Heart left ventricle (tissue), 16 donors: ENCODE measurements at regions not wholly inside any gene's neighbourhood (a gene's known extent, or its start where the extent isn't known, plus 50 kb on each side); places are given as distances from the start of the nearest gene placed in this dataset.

Experiments
- ATAC-seq, 4 donors: fragments of 200-7000 bp; cut with Tn5 transposase; one replicate each; pipeline ENCODE4 v1.9.1; 2020 to 2022; ENCODE audit warnings: moderate library complexity in 4 of 4, mild to moderate bottlenecking in 3 of 4, moderate number of reproducible peaks in 1 of 4
- DNase-seq, 5 donors: peaks; one replicate each; pipeline ENCODE4 v3.0.0-alpha.2; 2020
- H3K27ac ChIP-seq, 12 donors: fragments of 200-600 bp; sonication (generic) in 4 of 12; one replicate each; pipeline versions ENCODE4 v1.5.0 to v1.8.0; 2016 to 2022; ENCODE audit warnings: mild to moderate bottlenecking in 2 of 12
- H3K27me3 ChIP-seq, 9 donors: fragments of 200-600 bp; sonication (generic) in 2 of 9; one replicate each; pipeline versions ENCODE4 v1.5.1 to v1.8.0; 2016 to 2022; ENCODE audit warnings: mild to moderate bottlenecking in 3 of 9
- H3K36me3 ChIP-seq, 9 donors: fragments of 200-600 bp; sonication (generic) in 2 of 9; one replicate each; pipeline versions ENCODE4 v1.5.0 to v1.8.0; 2018 to 2022; ENCODE audit warnings: mild to moderate bottlenecking in 2 of 9
- H3K4me1 ChIP-seq, 12 donors: fragments of 200-600 bp; sonication (generic) in 4 of 12; one replicate each; pipeline versions ENCODE4 v1.5.0 to v1.8.0; 2016 to 2022; ENCODE audit warnings: mild to moderate bottlenecking in 3 of 12
- H3K4me3 ChIP-seq, 12 donors: fragments of 200-600 bp; sonication (generic) in 4 of 12; one replicate each; pipeline versions ENCODE4 v1.5.0 to v1.8.0; 2017 to 2022; ENCODE audit warnings: mild to moderate bottlenecking in 9 of 12, moderate library complexity in 4 of 12
- H3K9me3 ChIP-seq, 12 donors: fragments of 200-600 bp; sonication (generic) in 4 of 12; one replicate each; pipeline versions ENCODE4 v1.5.0 to v1.8.0; 2016 to 2022; ENCODE audit warnings: mild to moderate bottlenecking in 1 of 12
- CTCF ChIP-seq, 12 donors: fragments of 200-600 bp; sonication (generic) in 4 of 12; IDR thresholded peaks; one replicate each; pipeline versions ENCODE4 v1.5.0 to v1.8.0; 2018 to 2022; ENCODE audit warnings: antibody characterized with exemption in 12 of 12, mild to moderate bottlenecking in 5 of 12
- POLR2A ChIP-seq, 2 donors: fragments of 450-650 bp; IDR thresholded peaks; one replicate each; pipeline ENCODE4 v1.6.1; 2017; ENCODE audit warnings: antibody characterized with exemption in 2 of 2, mild to moderate bottlenecking in 2 of 2, moderate library complexity in 2 of 2
- WGBS, 4 donors: extraction: QIAGEN DNeasy Blood & Tissue Kit in 2 of 4; methylation state at CpG; one replicate each; pipeline versions ENCODE4 v1.1.5 to v1.1.7; 2013 to 2018; 5-methylcytosine and 5-hydroxymethylcytosine counted together
- intact Hi-C, 10 donors: fragments of 100-400 bp; cut with DNase I; formaldehyde crosslinking; loops; one replicate each; pipeline versions ENCODE4 v1.11.1 to v1.14.2; 2022
- donor health status: ischemic (EF 13 %, LVEDD 7.1; RV severe dilation, severe dysfunction).
- donor health status: healthy with polysubstance abuse.
- donor health status: DM: no; HTN: yes; CAD: no.
- donor health status: DM: no; HTN: no; CAD: no.
- donor health status: ischemic (EF 25% LVEDD 6.9; RV normal size, moderate dysfunction).
- donor health status: ischemic (EF 25% LVEDD 5.7; RV mildly dilated, moderate dysfunction).
- donor health status: healthy.
- donor health status: DM: yes; HTN: yes; CAD: no.
- donor health status: ischemic (EF 35%, LVEDD 5.7; RV mildly dilated, moderate dysfunction).
- donor health status: nonischemic (EF 11% LVEDD 7.7; RV severe dilation, severe dysfunction).
- donor health status: DM: yes; HTN: yes; CAD: no.
- donor health status: PGD.
- donor health status: ischemic (EF 29% LVEDD 5.4; RV normal size, mild dysfunction).
- donor health status: nonischemic (EF 23%, LVEDD 6.1; RV moderate dilation, normal function).

GRCh38 chr3:87706176-87706575 lies 352.6 kb downstream of the CGGBP1 start:
- H3K9me3 ChIP-seq: peaks cover 0 to 21% (median 0%) of the 10 kb centered on the region in 12 donors
- H3K4me3 ChIP-seq: no peak overlapping the region
- 51 to 58% (median 54%) methylated on average over 2 of the region's 2 CpGs for WGBS, 4 donors
- ATAC-seq (no peak), DNase-seq (no peak)
- no peaks in the 10 kb centered on the region for H3K4me1 ChIP-seq
- intact Hi-C loops: no loop called here
- H3K27me3 ChIP-seq: no peaks in the 10 kb centered on the region
- H3K27ac ChIP-seq: no peak overlapping the region
- TF ChIP-seq CTCF (IDR thresholded peaks at IDR 0.05) (no peak), POLR2A (IDR thresholded peaks at IDR 0.05) (no peak)
- H3K36me3 ChIP-seq: no peaks in the 10 kb centered on the region

DNA sequence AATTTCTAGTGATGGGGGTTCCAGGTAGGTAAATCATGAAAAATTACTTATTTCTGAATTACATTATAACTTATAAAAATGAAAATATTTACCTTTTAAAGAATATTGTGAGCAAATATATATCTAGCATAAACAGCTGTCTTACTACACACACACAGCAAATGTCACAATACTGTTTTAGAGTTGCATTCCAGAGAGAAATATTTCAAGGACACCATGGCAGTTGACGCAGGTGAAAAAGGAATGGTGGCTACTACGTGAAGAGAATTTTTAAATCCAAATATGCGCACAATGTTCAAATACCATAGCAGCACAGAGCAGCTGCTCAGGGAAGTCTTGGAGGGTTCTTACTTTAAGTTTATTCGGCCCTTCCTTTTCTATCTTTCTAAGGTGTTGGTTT lies 356.2 kb downstream of the CGGBP1 start:
- H3K9me3 ChIP-seq: peaks cover 0 to 11% (median 0%) of the 10 kb centered on the region in 12 donors
- H3K4me3 ChIP-seq: no peak overlapping the region
- ATAC-seq (no peak), DNase-seq (no peak)
- H3K4me1 ChIP-seq: no peaks in the 10 kb centered on the region
- no peak overlapping the region for H3K27ac ChIP-seq
- no peaks in the 10 kb centered on the region for H3K36me3 ChIP-seq
- TF ChIP-seq CTCF (IDR thresholded peaks at IDR 0.05) (no peak), POLR2A (IDR thresholded peaks at IDR 0.05) (no peak)
- intact Hi-C loops: no loop called here
- WGBS, 4 donors: 88 to 92% (median 88%) methylated on average over 4 of the region's 4 CpGs
- no peaks in the 10 kb centered on the region for H3K27me3 ChIP-seq

DNA sequence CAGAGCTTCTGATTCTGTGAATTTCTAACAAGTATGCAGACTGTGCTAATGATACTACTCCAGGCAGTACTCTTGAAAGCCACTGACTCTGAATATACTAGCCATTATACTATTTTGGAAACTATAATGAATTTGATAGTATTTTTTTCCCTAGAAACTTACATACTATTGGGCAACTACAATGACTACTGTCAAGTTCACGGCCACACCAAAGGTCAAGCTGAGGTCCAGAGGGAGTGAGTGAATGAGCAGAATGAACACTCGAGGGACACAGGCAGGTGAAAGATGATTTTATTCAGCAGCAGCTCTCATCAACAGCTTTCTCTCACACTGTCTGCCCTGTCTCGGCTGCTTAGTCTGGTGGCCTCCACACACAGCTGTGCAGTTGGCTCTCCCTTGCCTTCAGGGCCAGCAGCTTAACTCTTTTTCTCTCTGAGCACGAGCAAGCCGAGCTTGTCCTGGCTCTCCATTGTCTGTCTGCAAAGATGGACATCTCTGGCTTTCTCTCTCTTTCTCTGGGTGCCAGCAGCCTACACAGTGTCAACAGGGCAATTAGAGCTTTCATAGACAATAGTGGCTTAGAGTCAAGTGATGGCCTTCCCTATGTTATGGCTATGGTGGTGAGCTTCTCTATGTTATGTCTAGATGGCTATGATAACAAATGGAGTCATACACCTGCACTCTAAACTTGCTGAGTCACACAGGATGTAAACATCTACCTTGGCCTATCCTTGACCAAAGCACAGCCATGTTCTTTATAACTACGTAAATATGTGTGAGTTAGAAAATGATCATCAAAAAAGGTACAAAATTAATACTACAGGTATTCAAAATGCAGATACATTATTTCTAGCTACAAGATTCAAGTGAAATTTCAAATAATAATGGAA lies 362.4 kb downstream of the CGGBP1 start:
- H3K36me3 ChIP-seq: no peaks in the 10 kb centered on the region
- H3K27ac ChIP-seq: no peak overlapping the region
- no peak for ATAC-seq
- intact Hi-C loops: no loop called here
- H3K27me3 ChIP-seq: no peaks in the 10 kb centered on the region
- 61 to 67% (median 65%) methylated on average over 5 to 6 of the region's 6 CpGs for WGBS, 4 donors
- TF ChIP-seq CTCF (IDR thresholded peaks at IDR 0.05): no peak
- TF ChIP-seq POLR2A (IDR thresholded peaks at IDR 0.05): no peak
- DNase-seq: no peak
- no peak overlapping the region for H3K4me3 ChIP-seq
- no peaks in the 10 kb centered on the region for H3K9me3 ChIP-seq
- H3K4me1 ChIP-seq: no peaks in the 10 kb centered on the region

GRCh38 chr3:87694678-87695077 lies 364.1 kb downstream of the CGGBP1 start:
- TF ChIP-seq POLR2A (IDR thresholded peaks at IDR 0.05): no peak
- Histone ChIP-seq H3K9me3 (no peaks in the 10 kb centered on the region), H3K4me1 (no peaks in the 10 kb centered on the region), H3K36me3 (no peaks in the 10 kb centered on the region), H3K4me3 (no peak overlapping the region), H3K27ac (no peak overlapping the region), H3K27me3 (no peaks in the 10 kb centered on the region)
- intact Hi-C loops: no loop called here
- DNase-seq (no peak), ATAC-seq (no peak)
- 51 to 59% (median 56%) methylated on average over 2 of the region's 2 CpGs for WGBS, 4 donors
